Fibroblast of the aortic adventitia (primary cell): ENCODE measurements at regions not wholly inside any gene's neighbourhood (a gene's known extent, or its start where the extent isn't known, plus 50 kb on each side); places are given as distances from the start of the nearest gene placed in this dataset.
A peak's percentile ranks its signal among the peaks of the same experiment; 100 is the strongest.

Experiments
- DNase-seq: peaks from one replicate; pipeline ENCODE4 v3.0.0-alpha.2; 2010; ENCODE audit warnings: low read depth
- H3K4me3 ChIP-seq: 2 replicates; pipeline ENCODE4 v1.5.1; 2011; ENCODE audit warnings: low read depth, mild to moderate bottlenecking, control low read depth, low read length, moderate library complexity
- TF ChIP-seq, protein P1 (sequence below): IDR thresholded peaks from 2 replicates; pipeline ENCODE4 v1.5.1; 2011; ENCODE audit warnings: mild to moderate bottlenecking, low read length, control low read depth, inconsistent platforms; ENCODE audit not compliant: insufficient read depth

DNA sequence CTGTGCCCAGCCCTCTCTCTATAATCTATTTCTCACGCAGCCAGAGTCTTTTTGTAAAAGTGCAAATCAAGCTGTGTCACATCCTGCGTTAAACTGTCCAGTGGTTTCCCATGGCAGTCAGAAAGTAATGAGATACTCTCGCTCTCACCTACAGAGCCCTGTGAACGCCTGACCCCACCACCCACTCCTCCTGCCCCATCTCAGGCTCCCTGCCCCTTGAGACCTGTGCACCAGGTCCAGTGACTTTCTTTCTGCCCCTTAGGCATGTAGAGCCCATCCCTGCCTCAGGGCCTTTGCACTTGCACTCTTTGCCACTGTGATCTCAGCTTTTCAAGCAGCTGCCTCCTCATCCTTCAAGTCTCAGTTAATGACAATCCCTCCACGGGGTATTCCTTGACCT is 58.3 kb upstream of the RASGRP1 start:
- TF ChIP-seq, protein P1, sequence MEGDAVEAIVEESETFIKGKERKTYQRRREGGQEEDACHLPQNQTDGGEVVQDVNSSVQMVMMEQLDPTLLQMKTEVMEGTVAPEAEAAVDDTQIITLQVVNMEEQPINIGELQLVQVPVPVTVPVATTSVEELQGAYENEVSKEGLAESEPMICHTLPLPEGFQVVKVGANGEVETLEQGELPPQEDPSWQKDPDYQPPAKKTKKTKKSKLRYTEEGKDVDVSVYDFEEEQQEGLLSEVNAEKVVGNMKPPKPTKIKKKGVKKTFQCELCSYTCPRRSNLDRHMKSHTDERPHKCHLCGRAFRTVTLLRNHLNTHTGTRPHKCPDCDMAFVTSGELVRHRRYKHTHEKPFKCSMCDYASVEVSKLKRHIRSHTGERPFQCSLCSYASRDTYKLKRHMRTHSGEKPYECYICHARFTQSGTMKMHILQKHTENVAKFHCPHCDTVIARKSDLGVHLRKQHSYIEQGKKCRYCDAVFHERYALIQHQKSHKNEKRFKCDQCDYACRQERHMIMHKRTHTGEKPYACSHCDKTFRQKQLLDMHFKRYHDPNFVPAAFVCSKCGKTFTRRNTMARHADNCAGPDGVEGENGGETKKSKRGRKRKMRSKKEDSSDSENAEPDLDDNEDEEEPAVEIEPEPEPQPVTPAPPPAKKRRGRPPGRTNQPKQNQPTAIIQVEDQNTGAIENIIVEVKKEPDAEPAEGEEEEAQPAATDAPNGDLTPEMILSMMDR = no peak
- no peak for DNase-seq
- no peak overlapping the region for H3K4me3 ChIP-seq

DNA sequence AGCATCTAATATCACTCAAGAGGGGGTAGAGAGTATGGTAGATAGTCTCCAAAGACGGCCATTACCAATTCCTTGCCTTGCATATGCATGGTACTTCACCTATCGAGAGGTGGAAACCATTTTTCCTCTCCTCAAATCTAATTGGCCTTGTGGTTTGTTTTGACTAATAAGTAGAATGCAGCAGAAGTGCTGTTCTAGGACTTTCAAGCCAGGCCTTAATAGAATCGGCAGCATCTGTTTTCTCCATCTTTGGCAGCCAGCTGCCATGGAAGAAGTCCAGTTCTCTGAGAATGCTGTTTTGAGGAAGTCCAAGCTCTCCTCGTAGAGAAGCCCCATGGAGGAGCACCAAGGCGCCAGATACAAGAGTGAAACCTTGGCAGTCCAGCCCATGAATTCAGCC is 59.1 kb upstream of the RASGRP1 start:
- H3K4me3 ChIP-seq = no peak overlapping the region
- TF ChIP-seq, protein P1 = no peak
- DNase-seq = peak; percentile 10

DNA sequence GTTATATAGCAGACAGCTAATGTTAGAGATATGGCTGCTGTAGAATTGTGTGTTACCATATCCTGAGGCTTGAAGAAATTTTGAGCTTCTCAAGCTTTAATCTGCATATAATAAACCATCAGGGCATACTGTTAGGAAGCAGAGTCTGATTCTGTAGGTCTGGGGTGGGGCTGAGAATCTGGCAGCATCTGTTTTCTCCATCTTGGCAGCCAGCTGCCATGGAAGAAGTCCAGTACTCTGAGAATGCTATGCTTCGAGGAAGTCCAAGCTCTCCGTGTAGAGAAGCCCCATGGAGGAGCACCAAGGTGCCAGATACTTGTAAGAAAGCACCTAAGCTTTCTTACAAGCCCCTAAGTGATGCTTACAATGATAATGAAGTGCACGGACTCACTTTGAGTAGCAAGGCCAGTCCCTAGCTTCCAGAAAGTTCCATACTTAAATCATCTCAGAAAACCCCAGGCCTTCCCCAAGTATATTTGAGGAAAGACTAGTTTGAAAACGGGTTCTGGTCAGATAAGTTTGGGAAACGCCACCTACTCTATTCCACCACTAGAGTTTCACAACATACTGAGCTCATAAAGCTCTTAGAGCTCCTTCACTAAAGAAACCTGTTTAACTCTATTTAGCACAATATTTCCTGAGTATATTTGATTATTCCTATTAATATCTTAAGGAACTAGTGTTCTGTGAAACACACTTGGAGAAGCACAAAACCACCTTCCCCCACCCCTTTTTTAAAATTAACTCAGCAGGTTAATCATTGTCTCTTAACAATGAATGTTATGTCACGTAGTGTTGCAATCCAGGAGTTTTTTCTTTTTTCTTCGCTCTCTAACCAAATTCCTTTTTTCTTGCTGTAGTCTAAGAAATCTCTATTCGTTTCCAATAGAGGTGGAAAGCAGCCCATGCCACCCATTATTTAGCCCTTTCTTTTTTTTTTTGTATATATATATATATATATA is 59.9 kb upstream of the RASGRP1 start:
- no peak overlapping the region for H3K4me3 ChIP-seq
- TF ChIP-seq, protein P1 = no peak
- DNase-seq = peak; percentile 37

DNA sequence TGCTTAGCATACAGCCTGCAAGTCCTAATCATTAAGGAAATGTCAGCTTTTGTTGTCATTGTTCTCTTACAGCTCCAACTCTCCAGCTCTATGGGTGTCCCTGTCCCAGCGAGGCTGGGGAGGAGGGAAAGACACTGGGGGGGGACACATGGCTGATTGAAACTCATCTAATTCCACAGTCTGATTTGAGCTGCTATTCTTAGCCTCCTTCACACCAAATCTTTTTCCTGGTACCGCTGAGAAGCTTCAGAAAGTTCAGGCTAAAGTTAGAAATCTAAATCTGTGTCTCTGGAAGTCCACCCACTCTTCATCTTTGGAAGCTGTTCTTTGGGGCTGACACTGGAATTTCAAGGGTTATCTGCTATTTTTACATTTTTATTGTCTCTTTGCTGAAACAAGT is 61.3 kb upstream of the RASGRP1 start:
- TF ChIP-seq, protein P1 = no peak
- no peak for DNase-seq
- H3K4me3 ChIP-seq = no peak overlapping the region

DNA sequence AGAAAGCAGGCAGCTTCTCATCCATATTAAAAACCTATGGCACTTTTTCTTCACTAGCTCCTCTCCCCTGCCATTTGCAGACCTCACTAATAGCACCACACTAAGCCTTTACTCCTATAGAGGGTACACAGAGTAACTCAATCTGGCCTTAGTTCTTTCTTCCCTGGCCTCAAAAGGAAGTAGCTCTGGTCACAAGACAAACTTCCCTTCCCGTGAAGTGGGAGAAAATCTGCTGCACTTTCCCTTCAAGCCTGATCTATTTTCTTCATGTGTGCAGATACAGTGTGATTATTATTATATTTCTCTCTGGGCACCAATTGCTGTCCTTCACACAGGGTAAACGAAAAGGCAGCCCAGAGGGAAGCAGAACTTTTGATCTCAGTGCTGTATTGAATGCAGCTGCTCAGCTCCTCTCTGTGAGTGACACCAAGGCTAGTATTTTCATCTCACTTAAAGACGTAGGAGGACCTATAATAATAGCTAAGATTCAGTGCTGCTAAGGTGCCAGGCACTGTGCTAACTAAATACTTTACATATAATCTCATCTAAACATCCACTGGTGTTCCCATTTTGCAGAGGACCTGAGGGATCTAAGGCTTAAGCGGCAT is 61.9 kb upstream of the RASGRP1 start:
- no peak overlapping the region for H3K4me3 ChIP-seq
- DNase-seq = no peak
- TF ChIP-seq, protein P1 = no peak

DNA sequence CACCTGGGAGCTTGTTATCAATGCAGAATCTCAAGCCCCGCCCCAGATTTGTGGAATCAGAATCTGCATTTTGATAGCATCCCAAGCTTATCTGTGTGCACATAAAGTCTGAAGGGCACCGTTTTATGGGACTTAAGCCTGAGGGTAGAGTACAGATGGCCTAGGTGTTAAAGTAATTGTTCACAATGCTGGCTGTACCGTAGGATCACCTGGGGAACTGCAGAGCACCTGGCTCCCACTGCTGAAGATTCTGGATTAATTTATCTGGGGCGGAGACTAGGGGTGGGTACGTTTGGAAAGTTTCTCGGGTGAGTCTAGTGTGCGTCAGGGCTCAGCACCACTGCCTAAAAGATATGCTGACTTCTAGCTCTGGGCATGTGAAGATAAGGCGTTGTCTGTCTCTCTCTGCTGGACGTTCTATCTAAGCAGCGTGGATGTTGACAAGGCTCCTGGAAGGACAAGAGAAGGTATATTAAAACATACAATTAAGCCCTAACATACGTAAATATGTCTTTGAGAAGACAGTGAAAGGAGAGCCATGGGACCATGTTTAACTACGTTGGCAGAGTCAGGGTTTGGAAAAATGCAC is 63.2 kb upstream of the RASGRP1 start:
- TF ChIP-seq, protein P1 = no peak
- DNase-seq = no peak
- no peak overlapping the region for H3K4me3 ChIP-seq
